Right atrium auricular region (tissue), 2 donors: ENCODE measurements at regions not wholly inside any gene's neighbourhood (a gene's known extent, or its start where the extent isn't known, plus 50 kb on each side); places are given as distances from the start of the nearest gene placed in this dataset.

ENCODE experiments used
- DNase-seq: peaks from one replicate; pipeline ENCODE4 v3.0.0-alpha.2; 2019; ENCODE audit warnings: low spot score
- H3K27ac ChIP-seq, 2 donors: fragments of 200-600 bp; sonication (generic); 1 replicate in 1 of 2; 2 replicates in 1 of 2; pipeline ENCODE4 v1.5.1; 2016 to 2019
- H3K27me3 ChIP-seq, 2 donors: fragments of 200-600 bp; sonication (generic); one replicate each; pipeline versions ENCODE4 v1.5.1 to v1.6.0; 2017 to 2019
- H3K36me3 ChIP-seq: fragments of 200-600 bp; sonication (generic); one replicate; pipeline ENCODE4 v1.5.1; 2016
- H3K4me1 ChIP-seq, 2 donors: fragments of 200-600 bp; sonication (generic); one replicate each; pipeline versions ENCODE4 v1.5.1 to v1.6.0; 2017 to 2019
- H3K4me3 ChIP-seq, 2 donors: fragments of 200-600 bp; sonication (generic); 1 replicate in 1 of 2; 2 replicates in 1 of 2; pipeline ENCODE4 v1.5.1; 2017 to 2019; ENCODE audit warnings: mild to moderate bottlenecking in 1 of 2, moderate library complexity in 1 of 2
- H3K9me3 ChIP-seq, 2 donors: fragments of 200-600 bp; sonication (generic); one replicate each; pipeline ENCODE4 v1.5.1; 2019
- TF ChIP-seq, protein P1 (sequence below), 2 donors: fragments of 200-600 bp; sonication (generic); IDR thresholded peaks; one replicate each; pipeline ENCODE4 v1.5.1; 2019; ENCODE audit warnings: antibody characterized with exemption in 2 of 2

DNA sequence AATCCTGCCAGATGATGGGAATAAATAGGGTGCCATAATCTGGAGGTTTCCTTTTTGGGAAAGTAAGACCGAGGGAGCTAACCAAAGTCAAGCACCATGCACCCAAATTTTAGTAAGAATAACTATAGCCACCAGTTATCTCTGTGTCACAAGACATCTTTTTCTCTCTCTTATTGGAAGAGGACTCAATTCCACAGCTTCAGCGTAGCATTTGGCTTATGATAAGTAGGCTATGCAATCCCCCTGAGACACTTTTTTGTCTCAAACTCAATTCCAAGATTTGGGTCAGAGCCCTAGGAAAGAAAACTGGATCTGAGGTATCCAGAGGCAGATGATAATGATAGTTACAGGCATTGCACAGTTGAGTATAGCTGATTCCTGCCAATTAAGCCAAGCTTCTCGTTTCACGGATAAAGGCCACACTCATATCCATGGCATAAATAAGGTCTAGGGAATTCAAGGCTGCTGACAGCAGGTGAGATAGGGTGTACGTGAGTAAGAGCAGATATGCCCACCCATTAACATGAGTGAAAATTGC is 425.2 kb upstream of the CNTNAP2 start:
- Histone ChIP-seq H3K4me1 (no peaks in the 10 kb centered on the region), H3K27ac (no peak overlapping the region), H3K4me3 (no peak overlapping the region), H3K27me3 (no peaks in the 10 kb centered on the region), H3K9me3 (no peaks in the 10 kb centered on the region), H3K36me3 (no peaks in the 10 kb centered on the region)
- TF ChIP-seq, protein P1, sequence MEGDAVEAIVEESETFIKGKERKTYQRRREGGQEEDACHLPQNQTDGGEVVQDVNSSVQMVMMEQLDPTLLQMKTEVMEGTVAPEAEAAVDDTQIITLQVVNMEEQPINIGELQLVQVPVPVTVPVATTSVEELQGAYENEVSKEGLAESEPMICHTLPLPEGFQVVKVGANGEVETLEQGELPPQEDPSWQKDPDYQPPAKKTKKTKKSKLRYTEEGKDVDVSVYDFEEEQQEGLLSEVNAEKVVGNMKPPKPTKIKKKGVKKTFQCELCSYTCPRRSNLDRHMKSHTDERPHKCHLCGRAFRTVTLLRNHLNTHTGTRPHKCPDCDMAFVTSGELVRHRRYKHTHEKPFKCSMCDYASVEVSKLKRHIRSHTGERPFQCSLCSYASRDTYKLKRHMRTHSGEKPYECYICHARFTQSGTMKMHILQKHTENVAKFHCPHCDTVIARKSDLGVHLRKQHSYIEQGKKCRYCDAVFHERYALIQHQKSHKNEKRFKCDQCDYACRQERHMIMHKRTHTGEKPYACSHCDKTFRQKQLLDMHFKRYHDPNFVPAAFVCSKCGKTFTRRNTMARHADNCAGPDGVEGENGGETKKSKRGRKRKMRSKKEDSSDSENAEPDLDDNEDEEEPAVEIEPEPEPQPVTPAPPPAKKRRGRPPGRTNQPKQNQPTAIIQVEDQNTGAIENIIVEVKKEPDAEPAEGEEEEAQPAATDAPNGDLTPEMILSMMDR (IDR thresholded peaks at IDR 0.05) = no peak
- DNase-seq = no peak

DNA sequence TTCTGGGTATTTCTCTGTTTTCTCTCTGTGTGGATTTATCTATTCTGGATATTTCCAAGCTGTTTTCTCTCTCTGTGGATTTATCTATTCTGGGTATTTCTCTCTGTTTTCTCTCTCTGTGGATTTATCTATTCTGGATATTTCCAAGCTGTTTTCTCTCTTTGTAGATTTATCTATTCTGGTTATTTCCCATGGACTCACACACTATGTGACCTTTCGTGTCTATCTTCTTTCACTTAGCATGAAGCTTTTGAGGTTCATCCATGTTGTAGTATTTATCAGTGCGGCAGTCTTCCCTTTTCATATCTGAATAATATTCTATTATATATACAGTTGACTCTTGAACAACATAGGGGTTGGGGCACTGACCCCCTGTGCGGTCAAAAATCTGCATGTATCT is 435.0 kb upstream of the CNTNAP2 start:
- no peak for DNase-seq
- Histone ChIP-seq H3K4me3 (no peak overlapping the region), H3K9me3 (no peaks in the 10 kb centered on the region), H3K4me1 (no peaks in the 10 kb centered on the region), H3K36me3 (no peaks in the 10 kb centered on the region), H3K27me3 (no peaks in the 10 kb centered on the region), H3K27ac (no peak overlapping the region)
- TF ChIP-seq, protein P1 (IDR thresholded peaks at IDR 0.05) = no peak

DNA sequence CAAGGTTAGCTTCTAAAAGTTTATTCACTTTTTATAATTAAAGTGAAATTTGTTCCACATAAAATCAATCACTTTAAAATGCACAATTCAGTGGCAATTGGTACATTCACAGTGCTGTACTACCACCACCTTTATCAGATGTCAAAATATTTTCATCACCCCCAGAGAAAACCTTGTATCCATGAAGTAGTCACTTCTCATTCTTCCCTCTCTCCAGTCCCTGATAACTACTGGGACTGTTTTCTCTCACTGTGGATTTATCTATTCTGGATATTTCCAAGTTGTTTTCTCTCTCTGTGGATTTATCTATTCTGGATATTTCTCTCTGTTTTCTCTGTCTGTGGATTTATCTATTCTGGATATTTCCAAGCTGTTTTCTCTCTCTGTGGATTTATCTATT is 435.4 kb upstream of the CNTNAP2 start:
- H3K9me3 ChIP-seq = no peaks in the 10 kb centered on the region
- TF ChIP-seq, protein P1 (IDR thresholded peaks at IDR 0.05) = no peak
- no peaks in the 10 kb centered on the region for H3K36me3 ChIP-seq
- no peak for DNase-seq
- no peaks in the 10 kb centered on the region for H3K27me3 ChIP-seq
- no peak overlapping the region for H3K27ac ChIP-seq
- H3K4me1 ChIP-seq = no peaks in the 10 kb centered on the region
- H3K4me3 ChIP-seq = no peak overlapping the region

DNA sequence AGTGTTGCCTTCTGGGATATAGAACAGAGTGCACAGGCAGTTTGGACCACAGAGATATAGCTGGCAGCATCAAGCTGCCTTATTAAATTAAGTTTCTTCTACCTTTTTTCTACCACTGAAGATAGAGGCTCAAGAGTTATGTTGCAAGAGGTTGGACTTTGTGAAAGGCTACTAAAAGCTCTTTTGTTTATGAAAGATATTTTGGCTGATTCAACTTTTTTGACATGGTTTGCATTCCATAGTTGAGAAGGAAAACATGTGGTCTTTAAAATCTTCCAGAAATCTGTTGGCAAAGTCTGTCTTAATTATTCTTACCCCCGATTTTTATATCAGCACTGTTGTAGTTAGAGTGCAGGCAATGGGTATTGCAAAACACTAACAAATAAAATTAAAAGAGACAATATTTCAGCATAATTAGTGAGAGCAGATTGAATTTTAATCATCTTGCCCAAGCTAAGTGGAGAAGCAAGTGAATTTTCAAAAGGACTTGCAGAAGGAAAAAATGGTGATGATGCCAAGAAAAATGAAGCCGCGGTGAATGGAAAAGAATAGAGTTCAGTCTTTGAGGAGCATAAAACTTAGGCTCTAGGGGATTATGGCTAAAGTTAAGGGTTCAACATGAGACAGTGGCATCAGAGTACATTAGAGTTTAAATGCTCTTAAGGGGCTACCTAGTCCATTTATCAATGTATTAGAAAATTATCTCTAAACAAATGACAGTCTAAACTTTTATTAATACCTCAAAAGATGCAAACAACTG is 450.9 kb upstream of the CNTNAP2 start:
- TF ChIP-seq, protein P1 (IDR thresholded peaks at IDR 0.05) = no peak
- Histone ChIP-seq H3K27me3 (no peaks in the 10 kb centered on the region), H3K9me3 (no peaks in the 10 kb centered on the region), H3K4me3 (no peak overlapping the region), H3K36me3 (no peaks in the 10 kb centered on the region), H3K4me1 (no peaks in the 10 kb centered on the region), H3K27ac (no peak overlapping the region)
- DNase-seq = no peak

DNA sequence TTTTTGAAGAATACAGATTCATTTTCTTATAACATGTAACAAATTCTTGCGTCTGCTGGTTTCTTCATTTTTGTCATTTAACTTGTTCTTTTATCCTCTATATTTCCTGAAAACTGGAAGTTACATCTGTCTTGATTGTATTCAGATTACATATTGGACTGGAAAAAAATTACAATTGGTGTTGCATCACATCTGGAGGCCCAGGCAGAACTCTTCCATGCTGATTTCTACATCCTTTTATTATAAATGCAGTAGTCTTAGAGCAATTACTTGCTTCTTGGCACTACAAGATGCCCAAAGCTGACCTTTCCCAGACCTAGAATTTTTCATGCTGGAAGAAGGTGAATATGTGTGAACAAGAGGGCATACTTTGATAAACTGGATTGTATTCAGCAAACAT is 460.9 kb upstream of the CNTNAP2 start:
- TF ChIP-seq, protein P1 (IDR thresholded peaks at IDR 0.05) = no peak
- Histone ChIP-seq H3K4me3 (no peak overlapping the region), H3K27me3 (no peaks in the 10 kb centered on the region), H3K36me3 (no peaks in the 10 kb centered on the region), H3K27ac (no peak overlapping the region), H3K9me3 (no peaks in the 10 kb centered on the region), H3K4me1 (no peaks in the 10 kb centered on the region)
- DNase-seq = no peak

DNA sequence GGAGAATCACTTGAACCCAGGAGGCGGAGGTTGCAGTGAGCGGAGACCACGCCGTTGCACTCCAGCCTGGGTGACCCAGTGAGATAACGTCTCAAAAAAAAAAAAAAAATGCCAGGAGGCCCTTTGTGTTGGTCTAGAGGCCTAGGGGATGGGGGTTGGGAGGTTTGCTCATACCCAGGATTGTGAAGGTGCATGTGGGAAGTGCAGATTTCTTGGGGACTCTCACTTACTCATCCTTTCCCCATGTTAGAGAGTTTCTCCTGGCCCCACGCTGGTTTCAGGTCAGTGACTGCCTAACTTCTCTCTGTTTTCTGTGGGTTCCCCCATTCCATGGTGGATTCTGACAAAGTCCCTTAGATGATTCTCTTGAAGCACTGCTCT is 471.5 kb upstream of the CNTNAP2 start:
- H3K27me3 ChIP-seq = no peaks in the 10 kb centered on the region
- TF ChIP-seq, protein P1 (IDR thresholded peaks at IDR 0.05) = no peak
- no peaks in the 10 kb centered on the region for H3K36me3 ChIP-seq
- peaks cover 0 to 6% of the 10 kb centered on the region in 2 donors for H3K9me3 ChIP-seq
- no peak overlapping the region for H3K27ac ChIP-seq
- no peaks in the 10 kb centered on the region for H3K4me1 ChIP-seq
- H3K4me3 ChIP-seq = no peak overlapping the region
- no peak for DNase-seq
